A549 (cell line): ENCODE measurements at regions not wholly inside any gene's neighbourhood (a gene's known extent, or its start where the extent isn't known, plus 50 kb on each side); places are given as distances from the start of the nearest gene placed in this dataset.

ENCODE experiments used
- ATAC-seq, 2 experiments: fragments of 200-7000 bp in 1 of 2; fragments of >200 bp in 1 of 2; cut with Nextera tagmentation in 1 of 2; cut with Tn5 transposase in 1 of 2; 3 replicates each; pipeline versions ENCODE4 v1.8.0 to v1.9.1; 2018 to 2020; ENCODE audit warnings: mild to moderate bottlenecking in 1 of 2, moderate library complexity in 1 of 2
- CTCF ChIA-PET: fragments of 300-600 bp; sonication (Branson Sonifier 250); formaldehyde crosslinking; extraction: SDS; loops from one replicate; lab custom pipeline; 2021; ENCODE audit warnings: antibody characterized with exemption, inconsistent platforms; lab: Yijun Ruan, JAX
- POLR2A ChIA-PET: fragments of 350-600 bp; formaldehyde crosslinking; extraction: SDS; loops from one replicate; lab custom pipeline; 2021; ENCODE audit warnings: antibody characterized with exemption, inconsistent platforms; lab: Yijun Ruan, JAX
- DNase-seq, 2 experiments: peaks; one replicate each; pipeline versions ENCODE4 v3.0.0 to v3.0.0-alpha.2; 2011 to 2016; ENCODE audit warnings: low read depth in 1 of 2, low spot score in 1 of 2
- FAIRE-seq: peaks from 2 replicates; lab custom pipeline; 2011; peaks lifted over from hg19 to GRCh38; lab: Jason Lieb, UNC
- H3K27ac ChIP-seq, 2 experiments: fragments of >200 bp; sonication (Bioruptor Twin); formaldehyde crosslinking; 3 replicates each; pipeline ENCODE4 v1.5.1; 2016 to 2017
- H3K4me1 ChIP-seq: fragments of >200 bp; sonication (Bioruptor Twin); formaldehyde crosslinking; 3 replicates; pipeline ENCODE4 v1.6.1; 2016
- H3K4me2 ChIP-seq: fragments of >200 bp; sonication (Bioruptor Twin); formaldehyde crosslinking; 3 replicates; pipeline ENCODE4 v1.6.1; 2016
- H3K4me3 ChIP-seq: fragments of >200 bp; sonication (Bioruptor Twin); formaldehyde crosslinking; 3 replicates; pipeline ENCODE4 v1.5.1; 2016
- H3K9me3 ChIP-seq: fragments of >200 bp; sonication (Bioruptor Twin); formaldehyde crosslinking; 3 replicates; pipeline ENCODE4 v1.6.1; 2016
- ESRRA ChIP-seq: fragments of 150-350 bp; IDR thresholded peaks from 2 replicates; pipeline ENCODE4 v1.6.1; 2014; ENCODE audit warnings: mild to moderate bottlenecking, low read length, borderline replicate concordance
- FOSB ChIP-seq: fragments of 250-450 bp; sonication (Bioruptor Pico); IDR thresholded peaks from 2 replicates; pipeline ENCODE4 v1.5.0; 2020; ENCODE audit warnings: mild to moderate bottlenecking, moderate library complexity
- FOSL2 ChIP-seq, 2 experiments: fragments of 450-650 bp in 1 of 2; fragments of >200 bp in 1 of 2; sonication (Bioruptor Twin) in 1 of 2; formaldehyde crosslinking; IDR thresholded peaks; 2 replicates each; pipeline versions ENCODE4 v1.5.0 to v1.6.1; 2016 to 2020; ENCODE audit warnings: mild to moderate bottlenecking in 1 of 2, moderate library complexity in 1 of 2
- GATA3 ChIP-seq: IDR thresholded peaks from 2 replicates; pipeline ENCODE4 v1.6.1; 2012; ENCODE audit warnings: borderline replicate concordance
- HMGXB4 ChIP-seq: fragments of 250-450 bp; sonication (Bioruptor Pico); IDR thresholded peaks from 2 replicates; pipeline ENCODE4 v1.5.0; 2021; ENCODE audit warnings: mild to moderate bottlenecking, moderate library complexity, borderline replicate concordance
- HOXA7 ChIP-seq: fragments of 250-450 bp; sonication (Bioruptor Pico); IDR thresholded peaks from 2 replicates; pipeline ENCODE4 v1.5.0; 2020; ENCODE audit warnings: mild to moderate bottlenecking, moderate library complexity
- HOXB5 ChIP-seq: fragments of 250-450 bp; sonication (Bioruptor Pico); IDR thresholded peaks from 2 replicates; pipeline ENCODE4 v1.5.0; 2020; ENCODE audit warnings: mild to moderate bottlenecking, moderate library complexity
- KDM1A ChIP-seq: fragments of 200-600 bp; sonication (generic); IDR thresholded peaks from 2 replicates; pipeline ENCODE4 v1.6.1; 2016; ENCODE audit warnings: low read depth, mild to moderate bottlenecking
- MAFK ChIP-seq: fragments of 450-650 bp; IDR thresholded peaks from 2 replicates; pipeline ENCODE4 v1.6.1; 2014; ENCODE audit not compliant: partially characterized antibody
- MAZ ChIP-seq: fragments of 150-350 bp; IDR thresholded peaks from 2 replicates; pipeline ENCODE4 v1.6.1; 2014; ENCODE audit warnings: antibody characterized with exemption, low read depth, low read length, borderline replicate concordance
- MYC ChIP-seq: IDR thresholded peaks from 2 replicates; pipeline ENCODE4 v1.6.1; 2012; ENCODE audit warnings: mild to moderate bottlenecking, inconsistent platforms, low read length, improper control_type of control experiment, borderline replicate concordance
- NFE2L2 ChIP-seq: fragments of 150-350 bp; conservative IDR thresholded peaks from 2 replicates; pipeline ENCODE4 v1.6.1; 2014; ENCODE audit warnings: low read length
- NPAS2 ChIP-seq: fragments of 250-450 bp; sonication (Bioruptor Pico); IDR thresholded peaks from 2 replicates; pipeline ENCODE4 v1.8.0; 2022; ENCODE audit warnings: mild to moderate bottlenecking, moderate library complexity, borderline replicate concordance
- NR3C1 ChIP-seq: fragments of >200 bp; sonication (Bioruptor Twin); formaldehyde crosslinking; IDR thresholded peaks from 3 replicates; pipeline ENCODE4 v1.6.1; 2017
- PBX3 ChIP-seq: IDR thresholded peaks from 2 replicates; pipeline ENCODE4 v1.6.1; 2012
- POLR2A ChIP-seq: IDR thresholded peaks from 2 replicates; pipeline ENCODE4 v1.6.1; 2012; ENCODE audit warnings: mild to moderate bottlenecking, low read length
- RAD21 ChIP-seq, 2 experiments: fragments of >200 bp in 1 of 2; sonication (Bioruptor Twin) in 1 of 2; formaldehyde crosslinking in 1 of 2; IDR thresholded peaks in 1 of 2; conservative IDR thresholded peaks in 1 of 2; 2 replicates in 1 of 2; 3 replicates in 1 of 2; pipeline ENCODE4 v1.6.1; 2012 to 2018; ENCODE audit warnings: inconsistent platforms in 1 of 2
- RFX5 ChIP-seq: fragments of 450-650 bp; IDR thresholded peaks from 2 replicates; pipeline ENCODE4 v1.7.1; 2014; ENCODE audit warnings: antibody characterized with exemption, mild to moderate bottlenecking, moderate library complexity
- SMC3 ChIP-seq: fragments of >200 bp; sonication (Bioruptor Twin); formaldehyde crosslinking; IDR thresholded peaks from 3 replicates; pipeline ENCODE4 v1.6.1; 2018; ENCODE audit warnings: inconsistent platforms
- TP53 ChIP-seq: fragments of 250-450 bp; sonication (Bioruptor Pico); IDR thresholded peaks from 2 replicates; pipeline ENCODE4 v1.5.0; 2021; ENCODE audit warnings: mild to moderate bottlenecking, moderate library complexity
- ZFP36 ChIP-seq: fragments of 450-650 bp; IDR thresholded peaks from 2 replicates; pipeline ENCODE4 v1.6.1; 2014; ENCODE audit warnings: borderline replicate concordance; ENCODE audit not compliant: partially characterized antibody
- ZSCAN20 ChIP-seq: fragments of 250-450 bp; sonication (Bioruptor Pico); IDR thresholded peaks from 2 replicates; pipeline ENCODE4 v1.8.0; 2022; ENCODE audit warnings: mild to moderate bottlenecking, moderate library complexity
- WGBS: methylation state at CpG from one replicate; pipeline ENCODE4 v1.1.6; 2017; ENCODE audit errors: missing lambda C conversion rate; 5-methylcytosine and 5-hydroxymethylcytosine counted together
- TF ChIP-seq, protein P1 (sequence below): fragments of 250-450 bp; sonication (Bioruptor Pico); IDR thresholded peaks from 2 replicates; pipeline ENCODE4 v1.5.0; 2020; ENCODE audit warnings: low read depth, mild to moderate bottlenecking, moderate library complexity

- FAIRE-seq (no peak), DNase-seq (no peak), ATAC-seq (no peak)
- Histone ChIP-seq H3K27ac (no peak overlapping the region), H3K9me3 (no peaks in the 10 kb centered on the region), H3K4me2 (no peak overlapping the region), H3K4me3 (no peak overlapping the region), H3K4me1 (no peaks in the 10 kb centered on the region)
- no peak for TF ChIP-seq NFE2L2
- TF ChIP-seq HOXA7 (CRISPR knock-in tag) = no peak
- no peak for TF ChIP-seq NPAS2 (CRISPR knock-in tag)
- TF ChIP-seq GATA3 = no peak
- ChIA-PET POLR2A (no interaction called here), CTCF (no interaction called here)
- 28% methylated on average over 10 of the region's 10 CpGs for WGBS
Observed at GRCh38 chr9:86594724-86595123, 240.5 kb upstream of the TUT7 start.

- ATAC-seq = no peak
- POLR2A ChIA-PET = no interaction called here
- TF ChIP-seq PBX3 (no peak), FOSL2 (IDR thresholded peaks at IDR 0.05) (no peak), FOSL2 (CRISPR knock-in tag; IDR thresholded peaks at IDR 0.05) (no peak), SMC3 (no peak)
Observed at GRCh38 chr9:86591472-86591871, 237.3 kb upstream of the TUT7 start.

GRCh38 chr9:86589730-86590129 is 235.5 kb upstream of the TUT7 start:
- no peak for TF ChIP-seq TP53
- no peak for TF ChIP-seq NFE2L2
- TF ChIP-seq GATA3 = no peak
- no peak for TF ChIP-seq HMGXB4 (CRISPR knock-in tag)
- no peak for TF ChIP-seq ZSCAN20 (CRISPR knock-in tag)
- TF ChIP-seq MAFK = no peak
- TF ChIP-seq FOSB = no peak
- no peak for TF ChIP-seq POLR2A
- TF ChIP-seq MYC = no peak
- TF ChIP-seq ESRRA = no peak
- TF ChIP-seq MAZ = no peak
- TF ChIP-seq HOXB5 (CRISPR knock-in tag) = no peak
- TF ChIP-seq, protein P1, sequence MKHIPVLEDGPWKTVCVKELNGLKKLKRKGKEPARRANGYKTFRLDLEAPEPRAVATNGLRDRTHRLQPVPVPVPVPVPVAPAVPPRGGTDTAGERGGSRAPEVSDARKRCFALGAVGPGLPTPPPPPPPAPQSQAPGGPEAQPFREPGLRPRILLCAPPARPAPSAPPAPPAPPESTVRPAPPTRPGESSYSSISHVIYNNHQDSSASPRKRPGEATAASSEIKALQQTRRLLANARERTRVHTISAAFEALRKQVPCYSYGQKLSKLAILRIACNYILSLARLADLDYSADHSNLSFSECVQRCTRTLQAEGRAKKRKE = no peak
- no peak for TF ChIP-seq RFX5
- no peak for TF ChIP-seq RAD21 (conservative IDR thresholded peaks at IDR 0.05 in 1 of 2, IDR thresholded peaks at IDR 0.05 in 1 of 2)
- TF ChIP-seq KDM1A = no peak
- no peak for TF ChIP-seq NR3C1
- no peak for TF ChIP-seq ZFP36
- H3K9me3 ChIP-seq = no peaks in the 10 kb centered on the region
- POLR2A ChIA-PET = no interaction called here
- ATAC-seq = no peak
- H3K4me2 ChIP-seq = no peak overlapping the region
- DNase-seq = no peak
- H3K4me3 ChIP-seq = no peak overlapping the region
- no peak for FAIRE-seq
- 44% methylated on average over 11 of the region's 11 CpGs for whole genome bisulfite sequencing
- H3K4me1 ChIP-seq = no peaks in the 10 kb centered on the region
- CTCF ChIA-PET = interaction anchor here (0.8 kb wide), 2 partner anchors 16 to 103 kb away, joined by 3 read pairs; no protein-coding TSS in a partner anchor
- H3K27ac ChIP-seq = no peak overlapping the region

More at GRCh38 chr9:86591472-86591871, 237.3 kb upstream of the TUT7 start:
- Histone ChIP-seq H3K27ac (no peak overlapping the region), H3K4me2 (no peak overlapping the region), H3K9me3 (no peaks in the 10 kb centered on the region), H3K4me3 (no peak overlapping the region), H3K4me1 (no peaks in the 10 kb centered on the region)
- FAIRE-seq (no peak), DNase-seq (no peak)
- CTCF ChIA-PET = no interaction called here
- WGBS = 17% methylated on average over 4 of the region's 4 CpGs
